ENCODE measurements at regions not wholly inside any gene's neighbourhood (a gene's known extent, or its start where the extent isn't known, plus 50 kb on each side); places are given as distances from the start of the nearest gene placed in this dataset.

DNA sequence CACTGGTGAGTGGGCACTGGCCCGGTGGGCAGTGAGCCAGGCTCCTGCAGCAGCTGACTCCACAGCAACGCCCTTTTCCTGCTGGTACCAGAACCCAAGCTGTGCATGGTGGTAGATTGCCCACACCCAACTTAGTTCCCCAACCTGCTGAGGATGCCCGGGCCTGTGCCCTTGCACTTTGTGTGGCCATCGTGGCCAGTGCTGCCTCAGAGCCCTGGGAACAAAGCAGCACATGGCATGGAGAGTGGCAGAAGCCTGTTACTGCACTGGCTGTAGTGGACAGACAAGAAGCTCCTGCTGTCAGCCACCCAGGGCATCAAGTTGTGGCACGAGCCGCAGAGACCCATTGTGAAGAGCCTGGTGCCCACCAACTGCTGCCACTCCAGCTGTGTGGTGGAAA is 612.9 kb downstream of the DNAH5 start:
- no peaks in the 10 kb centered on the region for H3K4me1 Mint-ChIP-seq (ENCODE audit: unreplicated experiment)
- TF ChIP-seq, protein P1, sequence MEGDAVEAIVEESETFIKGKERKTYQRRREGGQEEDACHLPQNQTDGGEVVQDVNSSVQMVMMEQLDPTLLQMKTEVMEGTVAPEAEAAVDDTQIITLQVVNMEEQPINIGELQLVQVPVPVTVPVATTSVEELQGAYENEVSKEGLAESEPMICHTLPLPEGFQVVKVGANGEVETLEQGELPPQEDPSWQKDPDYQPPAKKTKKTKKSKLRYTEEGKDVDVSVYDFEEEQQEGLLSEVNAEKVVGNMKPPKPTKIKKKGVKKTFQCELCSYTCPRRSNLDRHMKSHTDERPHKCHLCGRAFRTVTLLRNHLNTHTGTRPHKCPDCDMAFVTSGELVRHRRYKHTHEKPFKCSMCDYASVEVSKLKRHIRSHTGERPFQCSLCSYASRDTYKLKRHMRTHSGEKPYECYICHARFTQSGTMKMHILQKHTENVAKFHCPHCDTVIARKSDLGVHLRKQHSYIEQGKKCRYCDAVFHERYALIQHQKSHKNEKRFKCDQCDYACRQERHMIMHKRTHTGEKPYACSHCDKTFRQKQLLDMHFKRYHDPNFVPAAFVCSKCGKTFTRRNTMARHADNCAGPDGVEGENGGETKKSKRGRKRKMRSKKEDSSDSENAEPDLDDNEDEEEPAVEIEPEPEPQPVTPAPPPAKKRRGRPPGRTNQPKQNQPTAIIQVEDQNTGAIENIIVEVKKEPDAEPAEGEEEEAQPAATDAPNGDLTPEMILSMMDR (IDR thresholded peaks at IDR 0.05; ENCODE audit: unreplicated experiment) = no peak
- no peaks in the 10 kb centered on the region for H3K9me3 Mint-ChIP-seq (ENCODE audit: unreplicated experiment)
- H3K27ac Mint-ChIP-seq (ENCODE audit: unreplicated experiment) = no peak overlapping the region
- H3K4me3 Mint-ChIP-seq (ENCODE audit: unreplicated experiment) = no peak overlapping the region
- no peaks in the 10 kb centered on the region for H3K27me3 Mint-ChIP-seq (ENCODE audit: unreplicated experiment)
- no peaks in the 10 kb centered on the region for H3K36me3 Mint-ChIP-seq (ENCODE audit: low read depth, unreplicated experiment)
- no peak for DNase-seq (ENCODE audit: low spot score)

DNA sequence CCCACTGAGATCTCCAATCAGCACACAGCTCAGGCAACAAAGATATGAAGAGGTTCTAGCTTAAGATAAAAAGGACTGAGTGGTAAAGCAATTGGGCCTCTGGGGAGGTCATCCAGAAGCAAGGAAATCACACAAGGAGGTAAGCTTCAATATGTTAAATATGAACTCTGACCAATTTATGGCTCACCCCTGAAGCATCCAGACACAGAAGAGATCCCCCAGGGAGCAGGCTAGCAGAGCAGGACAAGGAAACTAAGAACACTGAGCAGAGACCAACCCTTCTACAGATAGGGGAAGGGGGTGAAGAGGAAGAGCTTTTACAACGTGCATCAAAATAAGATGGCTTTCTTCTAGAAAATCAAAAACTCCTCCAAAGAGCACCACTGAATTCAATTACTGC is 616.2 kb downstream of the DNAH5 start:
- H3K4me3 Mint-ChIP-seq (ENCODE audit: unreplicated experiment) = no peak overlapping the region
- no peaks in the 10 kb centered on the region for H3K36me3 Mint-ChIP-seq (ENCODE audit: low read depth, unreplicated experiment)

DNA sequence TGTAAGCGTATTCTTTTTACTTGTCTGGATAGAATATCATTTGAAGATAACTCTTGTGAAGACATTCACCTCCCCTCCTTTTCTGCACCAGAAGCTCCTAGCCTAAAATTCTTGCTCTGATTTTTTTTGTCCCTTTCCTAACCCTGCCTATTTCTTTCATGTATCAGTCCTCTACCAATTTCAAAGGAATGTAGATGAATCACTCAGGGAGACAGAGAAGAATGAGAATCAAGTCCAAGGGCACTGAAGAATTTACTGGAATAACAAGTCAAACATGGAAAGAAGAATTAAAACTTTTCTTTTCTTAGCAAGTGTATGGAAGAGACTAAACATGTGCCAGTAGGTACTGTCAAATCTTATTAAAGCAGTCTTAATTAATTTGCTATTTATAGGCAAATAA is 618.7 kb downstream of the DNAH5 start:
- Mint-ChIP-seq H3K27ac (ENCODE audit: unreplicated experiment) (no peak overlapping the region), H3K36me3 (ENCODE audit: low read depth, unreplicated experiment) (no peaks in the 10 kb centered on the region), H3K4me1 (ENCODE audit: unreplicated experiment) (no peaks in the 10 kb centered on the region), H3K27me3 (ENCODE audit: unreplicated experiment) (no peaks in the 10 kb centered on the region), H3K4me3 (ENCODE audit: unreplicated experiment) (no peak overlapping the region), H3K9me3 (ENCODE audit: unreplicated experiment) (no peaks in the 10 kb centered on the region)
- DNase-seq (ENCODE audit: low spot score) = no peak
- TF ChIP-seq, protein P1 (IDR thresholded peaks at IDR 0.05; ENCODE audit: unreplicated experiment) = no peak

More for the DNA sequence above, 616.2 kb downstream of the DNAH5 start:
- no peak overlapping the region for H3K27ac Mint-ChIP-seq (ENCODE audit: unreplicated experiment)
- no peaks in the 10 kb centered on the region for H3K4me1 Mint-ChIP-seq (ENCODE audit: unreplicated experiment)
- no peaks in the 10 kb centered on the region for H3K27me3 Mint-ChIP-seq (ENCODE audit: unreplicated experiment)
- no peak for DNase-seq (ENCODE audit: low spot score)
- TF ChIP-seq, protein P1 (IDR thresholded peaks at IDR 0.05; ENCODE audit: unreplicated experiment) = no peak
- H3K9me3 Mint-ChIP-seq (ENCODE audit: unreplicated experiment) = no peaks in the 10 kb centered on the region

DNA sequence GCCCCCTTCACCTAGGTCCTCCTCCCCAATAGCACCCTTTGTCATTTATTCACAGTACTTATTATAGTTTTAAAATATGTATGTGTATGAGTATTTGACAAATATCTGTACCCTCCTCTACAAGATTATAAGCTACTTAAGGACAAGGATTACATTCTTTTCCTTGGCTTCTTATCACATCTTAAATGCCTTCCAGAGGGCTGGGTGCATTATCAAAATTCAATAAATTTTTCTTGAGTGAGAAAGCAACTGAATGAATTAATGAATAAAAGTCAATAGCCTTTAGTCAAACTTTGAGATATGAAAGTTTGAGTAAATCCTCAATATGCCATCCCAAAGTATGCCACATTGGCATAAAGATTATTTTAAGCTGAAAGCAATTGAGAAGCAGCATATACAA is 621.7 kb downstream of the DNAH5 start:
- H3K36me3 Mint-ChIP-seq (ENCODE audit: low read depth, unreplicated experiment) = no peaks in the 10 kb centered on the region
- TF ChIP-seq, protein P1 (IDR thresholded peaks at IDR 0.05; ENCODE audit: unreplicated experiment) = no peak
- no peak for DNase-seq (ENCODE audit: low spot score)
- H3K4me1 Mint-ChIP-seq (ENCODE audit: unreplicated experiment) = no peaks in the 10 kb centered on the region
- no peak overlapping the region for H3K27ac Mint-ChIP-seq (ENCODE audit: unreplicated experiment)
- no peaks in the 10 kb centered on the region for H3K9me3 Mint-ChIP-seq (ENCODE audit: unreplicated experiment)
- H3K4me3 Mint-ChIP-seq (ENCODE audit: unreplicated experiment) = no peak overlapping the region
- no peaks in the 10 kb centered on the region for H3K27me3 Mint-ChIP-seq (ENCODE audit: unreplicated experiment)

DNA sequence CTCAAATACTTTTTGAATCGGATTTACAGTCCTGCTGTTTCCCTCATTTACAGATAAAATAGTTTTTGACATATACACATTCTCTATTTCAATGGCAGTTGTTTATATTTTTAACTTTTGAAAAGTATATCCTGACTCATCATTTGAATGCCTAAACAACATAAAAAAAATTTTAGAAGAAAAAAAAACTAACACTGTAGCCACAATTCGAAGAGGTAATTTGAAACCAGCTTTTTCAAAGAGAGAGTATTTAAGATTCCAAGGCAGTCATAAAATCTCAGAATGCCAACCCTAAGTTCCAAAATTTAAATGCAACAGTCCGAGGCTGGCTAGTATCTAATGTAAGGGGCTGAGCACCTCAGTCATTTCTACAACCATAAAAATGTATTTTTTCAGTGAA is 626.8 kb downstream of the DNAH5 start:
- TF ChIP-seq, protein P1 (IDR thresholded peaks at IDR 0.05; ENCODE audit: unreplicated experiment) = no peak
- no peaks in the 10 kb centered on the region for H3K27me3 Mint-ChIP-seq (ENCODE audit: unreplicated experiment)
- no peaks in the 10 kb centered on the region for H3K4me1 Mint-ChIP-seq (ENCODE audit: unreplicated experiment)
- no peak overlapping the region for H3K27ac Mint-ChIP-seq (ENCODE audit: unreplicated experiment)
- H3K9me3 Mint-ChIP-seq (ENCODE audit: unreplicated experiment) = no peaks in the 10 kb centered on the region
- H3K4me3 Mint-ChIP-seq (ENCODE audit: unreplicated experiment) = no peak overlapping the region
- no peaks in the 10 kb centered on the region for H3K36me3 Mint-ChIP-seq (ENCODE audit: low read depth, unreplicated experiment)
- no peak for DNase-seq (ENCODE audit: low spot score)
